Frontal cortex (tissue), 3 donors: ENCODE measurements at regions not wholly inside any gene's neighbourhood (a gene's known extent, or its start where the extent isn't known, plus 50 kb on each side); places are given as distances from the start of the nearest gene placed in this dataset.

ENCODE experiments used
- DNase-seq, 2 donors: peaks; one replicate each; pipeline ENCODE4 v3.0.0; 2012; ENCODE audit warnings: low spot score in 2 of 2
- FAIRE-seq: peaks from 2 replicates; lab custom pipeline; 2012; peaks lifted over from hg19 to GRCh38; lab: Jason Lieb, UNC
- donor health status: control.
- donor health status: control.
- donor health status: control.

GRCh38 chr6:113475392-113475791, 381.8 kb upstream of the MARCKS start:
- no peak for FAIRE-seq
- no peak for DNase-seq

DNA sequence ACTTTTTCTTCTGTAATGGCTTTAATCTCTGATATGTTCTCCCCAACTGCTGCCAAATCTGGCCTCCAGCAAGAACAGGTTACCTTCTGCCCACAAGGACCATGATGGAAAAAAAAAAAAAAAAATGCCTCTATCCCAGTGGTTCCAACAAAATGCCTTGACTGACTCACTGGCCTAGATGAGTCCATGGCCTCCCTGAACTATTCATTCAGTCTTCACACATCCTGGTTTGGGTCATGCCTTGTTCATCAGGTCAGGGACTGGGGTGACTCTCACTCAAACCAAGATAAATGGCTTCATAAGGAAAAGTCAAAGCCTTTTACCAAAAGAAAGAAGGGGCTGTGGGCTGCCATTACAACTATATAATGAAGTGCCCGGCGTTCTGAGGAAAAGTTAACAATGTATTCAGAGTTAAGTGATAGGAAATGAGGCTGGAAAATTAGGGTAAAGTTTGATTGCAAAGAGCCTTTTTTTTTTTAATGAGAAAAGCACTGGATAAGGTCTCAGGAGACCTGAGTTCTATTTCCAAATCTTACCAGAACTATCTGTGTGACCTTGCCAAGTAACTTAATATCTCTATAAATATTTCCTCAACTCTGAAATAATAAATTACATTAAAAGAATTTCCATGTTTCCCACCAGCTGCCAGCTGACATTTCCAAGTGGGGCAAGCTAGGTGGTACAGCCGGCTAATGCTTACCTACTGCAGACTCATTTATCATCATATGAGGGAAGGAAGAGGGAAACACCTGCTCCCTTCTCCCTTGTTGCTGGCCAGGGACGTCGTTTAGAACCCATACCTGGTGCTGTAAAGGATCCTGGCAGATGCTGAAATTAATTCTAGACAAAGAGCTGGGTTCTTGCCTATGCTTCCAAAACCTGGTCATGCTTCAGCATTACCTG, 380.0 kb upstream of the MARCKS start:
- DNase-seq (no peak), FAIRE-seq (no peak)

GRCh38 chr6:113480616-113481015, 376.5 kb upstream of the MARCKS start:
- FAIRE-seq, result no peak
- DNase-seq, result no peak

GRCh38 chr6:113481458-113481857, 375.7 kb upstream of the MARCKS start:
- DNase-seq, result no peak
- FAIRE-seq, result no peak

GRCh38 chr6:113481910-113482309, 375.2 kb upstream of the MARCKS start:
- DNase-seq (no peak), FAIRE-seq (no peak)

GRCh38 chr6:113482771-113483170, 374.4 kb upstream of the MARCKS start:
- no peak for FAIRE-seq
- no peak for DNase-seq

GRCh38 chr6:113486199-113486598, 370.9 kb upstream of the MARCKS start:
- no peak for FAIRE-seq
- no peak for DNase-seq

- FAIRE-seq, result no peak
- no peak for DNase-seq
Observed at GRCh38 chr6:113487489-113488058, 369.6 kb upstream of the MARCKS start.

- FAIRE-seq (no peak), DNase-seq (no peak)
Observed at GRCh38 chr6:113488061-113488460, 369.1 kb upstream of the MARCKS start.

DNA sequence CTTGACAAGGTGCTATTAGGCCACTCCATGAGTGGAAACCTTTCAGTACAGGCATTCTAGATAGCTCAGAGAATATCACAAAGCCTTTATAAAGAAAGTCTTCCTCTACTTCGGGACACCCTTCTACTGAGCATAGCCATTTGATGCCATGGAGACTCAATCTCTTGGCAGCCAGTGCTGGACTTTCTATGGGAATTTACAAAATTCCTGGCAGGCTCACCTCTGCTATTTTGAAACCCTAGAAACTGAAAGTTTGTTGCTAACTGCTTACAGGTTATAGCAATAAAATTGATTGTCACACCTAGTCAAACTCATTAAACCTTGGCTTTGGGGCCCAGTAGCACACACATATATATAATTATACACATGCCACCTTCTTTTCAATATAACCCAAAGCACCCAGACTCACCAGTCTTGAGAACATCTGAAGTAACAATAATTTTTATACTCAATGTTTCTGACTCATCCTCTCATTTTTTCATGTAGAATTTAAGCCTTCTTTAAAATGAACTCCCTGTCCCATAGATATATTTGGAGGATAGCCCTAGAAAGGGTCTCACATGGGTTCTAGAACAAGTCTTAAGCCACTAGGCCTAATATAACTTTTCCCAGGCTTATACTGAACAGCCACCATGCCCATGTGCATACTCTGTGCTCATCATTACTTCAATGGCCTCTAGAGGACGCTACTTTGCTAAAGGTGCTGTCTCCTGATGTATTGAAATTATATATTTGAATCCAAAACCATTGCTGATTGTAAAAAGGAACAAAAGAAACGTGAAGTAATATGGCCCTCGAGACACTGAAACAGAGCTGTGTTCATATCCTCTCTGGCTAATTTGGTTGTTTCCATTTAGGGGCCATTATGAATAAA, 368.1 kb upstream of the MARCKS start:
- FAIRE-seq (no peak), DNase-seq (no peak)

DNA sequence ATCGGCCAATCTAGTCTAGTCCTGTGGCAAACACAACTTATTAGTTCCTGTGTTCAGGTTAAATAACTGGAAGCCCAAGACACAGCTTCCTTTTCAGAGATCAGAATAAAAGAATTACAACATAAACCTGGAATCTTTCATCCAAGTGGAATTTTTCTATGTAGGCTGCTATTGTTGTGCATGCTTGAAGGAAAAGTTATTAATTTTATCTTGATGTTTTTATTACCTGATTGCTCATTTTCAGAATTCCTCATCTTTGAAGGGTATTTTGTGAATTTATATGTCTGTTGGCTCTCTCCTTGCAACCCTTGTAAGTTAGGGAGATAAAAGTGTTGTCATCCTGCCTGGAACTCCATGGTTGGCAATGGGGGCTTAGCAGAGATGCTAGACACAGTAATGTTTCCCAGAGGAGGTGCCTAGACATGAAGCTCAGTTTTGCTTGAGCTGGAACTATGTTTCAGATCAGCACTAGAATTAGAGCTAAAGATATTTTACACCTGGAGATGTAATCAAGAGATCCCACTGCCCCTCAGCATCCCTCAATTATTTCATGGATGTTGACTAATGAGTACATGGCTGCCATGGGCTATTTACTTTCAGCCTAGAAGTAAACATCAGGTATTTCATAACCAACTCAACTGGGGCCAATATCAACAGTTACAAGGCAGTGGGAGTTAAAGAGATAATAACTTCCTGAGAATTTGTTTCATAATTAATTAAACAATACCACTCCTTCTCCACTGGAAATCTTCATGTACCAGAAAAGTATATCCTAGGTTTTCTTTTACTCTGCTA, 367.0 kb upstream of the MARCKS start:
- no peak for FAIRE-seq

DNA sequence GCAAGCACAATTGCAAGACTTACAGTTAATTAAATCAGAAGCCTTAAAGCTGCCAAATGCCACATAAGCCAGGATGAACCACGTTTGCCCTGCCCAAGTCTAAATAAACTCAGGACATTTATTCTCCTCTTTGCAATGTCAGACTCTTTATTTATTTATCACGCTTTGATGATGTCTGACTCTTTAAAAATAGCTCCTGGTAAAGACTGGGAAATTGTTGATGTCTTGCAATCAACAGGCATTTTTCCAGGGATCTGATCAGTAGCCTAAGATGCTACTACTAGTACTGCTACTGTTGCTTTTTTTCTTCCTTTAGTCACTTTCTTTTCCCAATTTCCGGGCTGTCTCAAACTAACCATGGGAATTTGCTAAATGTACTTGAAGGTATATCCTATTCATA, 365.8 kb upstream of the MARCKS start:
- FAIRE-seq, result no peak

More for the DNA sequence above, 367.0 kb upstream of the MARCKS start:
- DNase-seq, result no peak

GRCh38 chr6:113493991-113494390, 363.2 kb upstream of the MARCKS start:
- no peak for FAIRE-seq

More for the DNA sequence above, 365.8 kb upstream of the MARCKS start:
- DNase-seq, result no peak

DNA sequence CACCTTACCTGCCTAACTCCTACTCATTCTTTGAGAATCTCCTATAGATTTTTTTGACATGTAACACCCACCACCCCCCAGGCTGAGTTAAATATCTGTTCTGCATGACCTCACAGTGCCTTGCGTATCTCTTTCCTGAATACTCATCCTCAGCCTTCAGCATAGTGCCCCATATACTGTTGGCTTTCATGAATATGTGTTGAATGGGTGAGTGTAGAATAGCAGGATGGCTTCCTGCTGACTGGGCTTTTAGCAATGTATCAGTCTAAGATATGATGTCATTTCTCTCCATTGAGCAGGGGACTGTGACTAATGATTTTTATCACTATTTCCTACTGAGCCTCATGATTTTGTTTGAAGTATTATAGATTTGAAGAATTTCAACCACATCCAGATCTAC, 361.6 kb upstream of the MARCKS start:
- FAIRE-seq (no peak), DNase-seq (no peak)

More at GRCh38 chr6:113493991-113494390, 363.2 kb upstream of the MARCKS start:
- DNase-seq, result no peak

DNA sequence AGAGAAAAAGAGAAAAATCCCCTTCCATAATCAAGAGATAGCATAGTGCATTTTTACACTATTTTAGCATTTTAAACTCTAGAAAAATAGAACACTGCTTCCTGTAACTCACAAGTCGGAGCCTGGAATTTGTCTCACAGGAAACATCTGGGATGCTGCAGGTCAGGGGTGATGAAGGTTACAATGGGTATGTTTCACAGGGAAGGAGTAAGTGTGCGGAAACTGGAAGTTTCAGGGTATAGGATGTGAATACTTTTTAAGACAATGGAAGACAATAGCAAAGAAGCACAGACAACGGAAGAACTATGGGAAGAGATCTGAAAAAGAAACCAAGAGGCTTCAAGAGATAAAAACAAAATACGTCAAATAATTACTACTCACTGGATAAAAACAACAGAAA, 361.0 kb upstream of the MARCKS start:
- DNase-seq (no peak), FAIRE-seq (no peak)

GRCh38 chr6:113500221-113500620, 356.9 kb upstream of the MARCKS start:
- DNase-seq (no peak), FAIRE-seq (no peak)

GRCh38 chr6:113505084-113505699, 352.0 kb upstream of the MARCKS start:
- DNase-seq (no peak), FAIRE-seq (no peak)

GRCh38 chr6:113508249-113508648, 348.9 kb upstream of the MARCKS start:
- DNase-seq (no peak), FAIRE-seq (no peak)

- FAIRE-seq (no peak), DNase-seq (no peak)
Observed at GRCh38 chr6:113511100-113511499, 346.0 kb upstream of the MARCKS start.
